Spinal cord (tissue), 9 donors: ENCODE measurements at regions not wholly inside any gene's neighbourhood (a gene's known extent, or its start where the extent isn't known, plus 50 kb on each side); places are given as distances from the start of the nearest gene placed in this dataset.
"Not testable (repeated sequence)": the region's sequence is repeated elsewhere in the genome, so short reads cannot be mapped to it uniquely, and the experiment has no call there.

ENCODE experiments used
- DNase-seq, 6 donors: peaks; one replicate each; pipeline versions ENCODE4 v3.0.0 to v3.0.0-alpha.2; 2013 to 2015; ENCODE audit warnings: low spot score in 6 of 6, low read depth in 4 of 6
- H3K27ac ChIP-seq: one replicate; pipeline ENCODE4 v1.5.1; 2013; ENCODE audit warnings: low read depth, low read length, control low read depth
- H3K27me3 ChIP-seq: one replicate; pipeline ENCODE4 v1.6.1; 2013; ENCODE audit warnings: low read length; ENCODE audit not compliant: control insufficient read depth, insufficient read depth
- H3K36me3 ChIP-seq: one replicate; pipeline ENCODE4 v1.6.1; 2013; ENCODE audit warnings: low read length; ENCODE audit not compliant: control insufficient read depth, insufficient read depth
- H3K4me1 ChIP-seq: one replicate; pipeline ENCODE4 v1.6.1; 2013; ENCODE audit warnings: low read length; ENCODE audit not compliant: control insufficient read depth, insufficient read depth
- H3K4me3 ChIP-seq: one replicate; pipeline ENCODE4 v1.5.1; 2013; ENCODE audit warnings: low read depth, low read length, control low read depth
- H3K9me3 ChIP-seq: one replicate; pipeline ENCODE4 v1.6.1; 2013; ENCODE audit warnings: low read length; ENCODE audit not compliant: control insufficient read depth, insufficient read depth
- WGBS: methylation state at CpG from one replicate; pipeline ENCODE4 v1.1.5; 2013; ENCODE audit warnings: missing lambda C conversion rate; ENCODE audit not compliant: insufficient coverage; 5-methylcytosine and 5-hydroxymethylcytosine counted together
- donor health status: healthy.

GRCh38 chr13:62767473-62767872 is 1351.8 kb upstream of the PCDH20 start:
- Histone ChIP-seq H3K27me3 (no peaks in the 10 kb centered on the region), H3K4me1 (no peaks in the 10 kb centered on the region), H3K27ac (no peak overlapping the region), H3K36me3 (no peaks in the 10 kb centered on the region), H3K9me3 (no peaks in the 10 kb centered on the region), H3K4me3 (no peak overlapping the region)
- 93% methylated on average over 8 of the region's 9 CpGs for WGBS
- no peak for DNase-seq

GRCh38 chr13:62760724-62761123 is 1345.1 kb upstream of the PCDH20 start:
- WGBS = no CpG with 5 or more reads among the region's 1 CpG

GRCh38 chr13:62747629-62748028 is 1332.0 kb upstream of the PCDH20 start:
- Histone ChIP-seq H3K36me3 (no peaks in the 10 kb centered on the region), H3K27ac (no peak overlapping the region), H3K27me3 (no peaks in the 10 kb centered on the region), H3K4me3 (no peak overlapping the region), H3K9me3 (no peaks in the 10 kb centered on the region), H3K4me1 (no peaks in the 10 kb centered on the region)
- 56% methylated on average over 1 of the region's 2 CpGs for WGBS
- no peak for DNase-seq

More at GRCh38 chr13:62760724-62761123, 1345.1 kb upstream of the PCDH20 start:
- Histone ChIP-seq H3K27me3 (no peaks in the 10 kb centered on the region), H3K27ac (no peak overlapping the region), H3K4me3 (no peak overlapping the region), H3K4me1 (no peaks in the 10 kb centered on the region), H3K36me3 (no peaks in the 10 kb centered on the region), H3K9me3 (no peaks in the 10 kb centered on the region)
- DNase-seq = no peak

- no peaks in the 10 kb centered on the region for H3K4me1 ChIP-seq
- no peak for DNase-seq
- no peaks in the 10 kb centered on the region for H3K36me3 ChIP-seq
- 94% methylated on average over 2 of the region's 2 CpGs for WGBS
- no peaks in the 10 kb centered on the region for H3K9me3 ChIP-seq
- no peak overlapping the region for H3K4me3 ChIP-seq
- no peaks in the 10 kb centered on the region for H3K27me3 ChIP-seq
- no peak overlapping the region for H3K27ac ChIP-seq
These were observed 1331.5 kb upstream of the PCDH20 start for GRCh38 chr13:62747152-62747551.

- not testable (repeated sequence) for H3K36me3 ChIP-seq, DNase-seq, H3K4me1 ChIP-seq, H3K9me3 ChIP-seq, H3K4me3 ChIP-seq, H3K27me3 ChIP-seq, H3K27ac ChIP-seq
- WGBS = 97% methylated on average over 8 of the region's 9 CpGs
These were observed 1314.1 kb upstream of the PCDH20 start for GRCh38 chr13:62729746-62730145.

- Histone ChIP-seq H3K36me3 (no peaks in the 10 kb centered on the region), H3K4me1 (no peaks in the 10 kb centered on the region), H3K27me3 (no peaks in the 10 kb centered on the region), H3K27ac (no peak overlapping the region), H3K9me3 (no peaks in the 10 kb centered on the region), H3K4me3 (no peak overlapping the region)
- no peak for DNase-seq
- no CpG with 5 or more reads among the region's 4 CpGs for WGBS
These were observed 1306.2 kb upstream of the PCDH20 start for GRCh38 chr13:62721893-62722292.

- H3K4me1 ChIP-seq, H3K4me3 ChIP-seq, H3K9me3 ChIP-seq, H3K27ac ChIP-seq, H3K36me3 ChIP-seq, H3K27me3 ChIP-seq, DNase-seq: not testable (repeated sequence)
- WGBS = 94% methylated on average over 7 of the region's 7 CpGs
These were observed 1296.3 kb upstream of the PCDH20 start for GRCh38 chr13:62711948-62712347.

GRCh38 chr13:62710787-62711186 is 1295.1 kb upstream of the PCDH20 start:
- Histone ChIP-seq H3K36me3 (no peaks in the 10 kb centered on the region), H3K4me1 (no peaks in the 10 kb centered on the region), H3K27me3 (no peaks in the 10 kb centered on the region), H3K9me3 (no peaks in the 10 kb centered on the region), H3K27ac (no peak overlapping the region), H3K4me3 (no peak overlapping the region)
- DNase-seq = peak in 2 of 6 donors; percentile 3 to 53
- WGBS = no CpG with 5 or more reads among the region's 1 CpG

GRCh38 chr13:62706048-62706447 is 1290.4 kb upstream of the PCDH20 start:
- no peak overlapping the region for H3K4me3 ChIP-seq

GRCh38 chr13:62704875-62705274 is 1289.2 kb upstream of the PCDH20 start:
- Histone ChIP-seq H3K27ac (no peak overlapping the region), H3K9me3 (no peaks in the 10 kb centered on the region), H3K27me3 (no peaks in the 10 kb centered on the region), H3K4me3 (no peak overlapping the region), H3K36me3 (no peaks in the 10 kb centered on the region), H3K4me1 (no peaks in the 10 kb centered on the region)
- DNase-seq = peak in 2 of 6 donors; percentile 8 to 70

More at GRCh38 chr13:62706048-62706447, 1290.4 kb upstream of the PCDH20 start:
- Histone ChIP-seq H3K4me1 (no peaks in the 10 kb centered on the region), H3K9me3 (no peaks in the 10 kb centered on the region), H3K27ac (no peak overlapping the region), H3K27me3 (no peaks in the 10 kb centered on the region), H3K36me3 (no peaks in the 10 kb centered on the region)
- no peak for DNase-seq
- WGBS = no CpG with 5 or more reads among the region's 3 CpGs
